ENCODE measurements at regions not wholly inside any gene's neighbourhood (a gene's known extent, or its start where the extent isn't known, plus 50 kb on each side); places are given as distances from the start of the nearest gene placed in this dataset.

DNA sequence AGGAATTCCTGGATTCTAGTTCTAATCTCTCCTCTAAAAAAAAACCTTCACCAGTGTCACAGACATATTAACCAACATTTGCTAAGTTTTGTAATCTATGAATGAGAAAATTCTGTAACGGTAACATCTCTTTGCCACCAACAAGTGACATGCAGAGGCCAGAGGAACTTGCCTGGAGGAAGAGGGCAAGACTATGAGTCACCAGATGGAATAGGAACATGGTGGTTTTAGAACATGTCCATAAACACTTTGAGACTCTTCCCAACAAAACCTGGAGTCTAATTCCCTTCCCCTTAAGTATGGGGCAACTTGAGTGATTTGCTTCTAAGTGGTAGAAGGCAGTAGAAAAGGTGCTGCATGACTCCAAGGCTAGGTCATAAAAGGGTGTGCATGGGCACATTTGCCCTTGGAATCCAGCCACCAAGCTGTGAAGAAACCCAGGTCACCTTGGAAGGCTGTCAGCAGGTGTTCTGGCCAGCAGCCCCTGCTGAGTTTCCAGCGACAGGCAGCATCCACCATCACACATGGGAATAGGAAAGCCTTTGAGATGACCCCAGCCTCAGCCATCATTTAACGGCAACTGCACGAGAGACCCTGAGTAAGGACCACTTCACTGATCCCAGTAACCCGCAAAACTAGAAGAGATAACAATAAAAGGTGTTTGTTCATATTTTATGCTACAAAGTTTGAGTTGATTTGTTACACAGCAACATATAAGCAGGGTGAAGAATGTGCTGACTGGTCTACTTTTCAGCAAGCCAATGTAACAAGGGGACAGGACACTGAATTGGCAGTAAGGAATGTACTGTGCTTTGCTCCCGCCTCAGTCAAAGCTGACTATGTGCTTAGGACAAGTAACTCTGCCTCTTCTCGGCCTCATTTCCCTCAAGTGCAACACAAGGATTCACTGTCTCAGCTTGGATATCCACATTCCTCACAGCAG lies 90.6 kb downstream of the SKA1 start:
- DNase-seq (no peak), ATAC-seq (ENCODE audit: low read depth) (no peak)
- Histone ChIP-seq H3K36me3 (ENCODE audit: control insufficient read depth, insufficient read depth, low read length) (no peaks in the 10 kb centered on the region), H3K27me3 (ENCODE audit: control insufficient read depth, insufficient read depth, low read length) (no peaks in the 10 kb centered on the region), H3K9me1 (ENCODE audit: insufficient read depth, low read length) (no peaks in the 10 kb centered on the region), H3K14ac (replicated peaks; ENCODE audit: low read depth, low read length) (no peak overlapping the region), H2BK20ac (ENCODE audit: low read depth, low read length) (no peak overlapping the region), H4K20me1 (ENCODE audit: insufficient read depth, low read length) (no peaks in the 10 kb centered on the region), H3K18ac (ENCODE audit: low read depth, low read length) (no peak overlapping the region), H2BK5ac (ENCODE audit: low read depth, low read length, poor library complexity, severe bottlenecking) (no peak overlapping the region), H4K5ac (ENCODE audit: low read depth, low read length) (no peak overlapping the region), H3K4me2 (ENCODE audit: low read depth, low read length) (no peak overlapping the region), H4K8ac (ENCODE audit: low read depth in 2 of 2, low read length in 2 of 2) (no peak overlapping the region), H2AK9ac (replicated peaks; ENCODE audit: low read depth, low read length, poor library complexity) (no peak overlapping the region), H3K9me3 (ENCODE audit: control insufficient read depth, insufficient read depth, low read length) (no peaks in the 10 kb centered on the region), H2BK15ac (ENCODE audit: low read depth, low read length) (no peak overlapping the region), H3K23ac (ENCODE audit: low read depth, low read length) (no peak overlapping the region), H3K4ac (ENCODE audit: low read depth, low read length) (no peak overlapping the region), H2AK5ac (ENCODE audit: low read depth, low read length) (no peak overlapping the region), H3K79me1 (ENCODE audit: low read depth in 1 of 2, low read length in 2 of 2) (no peaks in the 10 kb centered on the region), H2AFZ (replicated peaks; ENCODE audit: low read length, poor library complexity) (no peak overlapping the region), H3K27ac (ENCODE audit: insufficient read depth, low read length) (no peak overlapping the region), H2BK120ac (ENCODE audit: low read depth, low read length) (no peak overlapping the region), H4K91ac (ENCODE audit: insufficient read depth, low read depth, low read length) (no peak overlapping the region), H3K4me3 (ENCODE audit: insufficient read depth, low read depth, low read length) (no peak overlapping the region), H3K9ac (ENCODE audit: low read depth, low read length) (no peak overlapping the region), H3K4me1 (ENCODE audit: control insufficient read depth, insufficient read depth, low read length) (no peaks in the 10 kb centered on the region), H3K56ac (ENCODE audit: extremely low read depth, insufficient read depth, low read length) (no peak overlapping the region)
- BruUV-seq (replicated peaks), result no TSS peak
- CTCF ChIA-PET, result no interaction called here
- POLR2A ChIA-PET (ENCODE audit: unreplicated experiment), result no interaction called here
- dilution Hi-C loops (cut with HindIII; ENCODE audit: low sequenced_read_pairs, unreplicated experiment), result no loop called here
- in situ Hi-C loops (cut with MboI; ENCODE audit: low sequenced_read_pairs), result no loop called here
- intact Hi-C loops (cut with micrococcal nuclease), result no loop called here
- TF ChIP-seq RCOR1 (IDR thresholded peaks at IDR 0.05; ENCODE audit: insufficient replicate concordance, low read length) (no peak), MAFK (IDR thresholded peaks at IDR 0.05; ENCODE audit: low read depth, low read length) (peak; percentile 55), RFX5 (IDR thresholded peaks at IDR 0.05; ENCODE audit: low read depth, low read length) (no peak)
- WGBS, 2 experiments (ENCODE audit: extremely low coverage in 2 of 2, insufficient read length in 1 of 2), result 50% methylated on average over 1 of the region's 7 CpGs; no CpG with 5 or more reads in 1 of the 2 experiments

All from IMR-90 (cell line).